ENCODE measurements at regions not wholly inside any gene's neighbourhood (a gene's known extent, or its start where the extent isn't known, plus 50 kb on each side); places are given as distances from the start of the nearest gene placed in this dataset.
"Not testable (repeated sequence)": the region's sequence is repeated elsewhere in the genome, so short reads cannot be mapped to it uniquely, and the experiment has no call there.

- DNase-seq = no peak
These were observed 55.3 kb upstream of the NRBF2 start for GRCh38 chr10:63077800-63078199.

GRCh38 chr10:63072951-63073350, 60.2 kb upstream of the NRBF2 start:
- no peak for DNase-seq

DNA sequence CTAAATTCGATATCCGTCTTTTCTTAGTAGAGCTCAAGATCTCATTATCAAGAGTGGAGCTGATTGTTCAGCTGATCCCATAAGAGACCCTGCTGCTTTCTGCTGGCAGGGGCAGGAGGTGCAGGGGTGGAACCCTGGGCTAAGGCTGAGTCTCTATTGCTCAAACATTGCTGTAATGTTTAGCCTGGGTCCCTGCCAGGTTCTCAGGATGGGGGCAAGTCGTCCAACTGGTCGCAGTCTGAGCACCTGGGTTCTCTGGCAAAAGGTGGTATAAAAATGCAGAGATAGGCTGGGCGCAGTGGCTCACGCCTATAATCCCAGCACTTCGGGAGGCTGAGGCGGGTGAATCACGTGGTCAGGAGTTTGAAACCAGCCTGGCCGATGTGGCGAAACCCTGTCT, 62.0 kb upstream of the NRBF2 start:
- DNase-seq = peak; percentile 7

- no peak for DNase-seq
These were observed 63.8 kb upstream of the NRBF2 start for GRCh38 chr10:63069318-63069717.

- DNase-seq = no peak
These were observed 64.9 kb upstream of the NRBF2 start for GRCh38 chr10:63068246-63068645.

GRCh38 chr10:63066606-63067005, 66.5 kb upstream of the NRBF2 start:
- DNase-seq = no peak

- no peak for DNase-seq
These were observed 68.4 kb upstream of the NRBF2 start for GRCh38 chr10:63064706-63065105.

- DNase-seq = no peak
These were observed 74.9 kb upstream of the NRBF2 start for GRCh38 chr10:63058236-63058635.

DNA sequence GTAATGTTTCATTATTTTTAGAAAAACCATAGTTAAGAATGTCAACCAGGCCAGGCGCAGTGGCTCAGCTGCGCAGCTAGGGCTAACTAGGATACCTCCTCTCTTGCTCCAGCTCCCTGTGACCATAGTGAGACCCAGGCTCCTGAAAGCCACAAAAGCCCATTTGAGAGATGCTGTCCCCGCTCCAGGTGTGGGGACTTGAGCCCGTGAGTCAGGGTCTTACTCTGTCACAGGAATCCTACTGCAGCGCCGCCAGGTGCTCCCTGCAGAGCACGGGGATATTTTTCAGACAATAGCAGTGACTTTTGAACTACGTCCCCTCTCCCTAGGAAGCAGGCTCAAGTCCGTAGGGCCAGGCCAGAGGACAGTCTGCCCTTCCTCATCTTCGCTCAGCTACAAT, 75.6 kb upstream of the NRBF2 start:
- DNase-seq = no peak

- no peak for DNase-seq
These were observed 77.4 kb upstream of the NRBF2 start for GRCh38 chr10:63055705-63056104.

DNA sequence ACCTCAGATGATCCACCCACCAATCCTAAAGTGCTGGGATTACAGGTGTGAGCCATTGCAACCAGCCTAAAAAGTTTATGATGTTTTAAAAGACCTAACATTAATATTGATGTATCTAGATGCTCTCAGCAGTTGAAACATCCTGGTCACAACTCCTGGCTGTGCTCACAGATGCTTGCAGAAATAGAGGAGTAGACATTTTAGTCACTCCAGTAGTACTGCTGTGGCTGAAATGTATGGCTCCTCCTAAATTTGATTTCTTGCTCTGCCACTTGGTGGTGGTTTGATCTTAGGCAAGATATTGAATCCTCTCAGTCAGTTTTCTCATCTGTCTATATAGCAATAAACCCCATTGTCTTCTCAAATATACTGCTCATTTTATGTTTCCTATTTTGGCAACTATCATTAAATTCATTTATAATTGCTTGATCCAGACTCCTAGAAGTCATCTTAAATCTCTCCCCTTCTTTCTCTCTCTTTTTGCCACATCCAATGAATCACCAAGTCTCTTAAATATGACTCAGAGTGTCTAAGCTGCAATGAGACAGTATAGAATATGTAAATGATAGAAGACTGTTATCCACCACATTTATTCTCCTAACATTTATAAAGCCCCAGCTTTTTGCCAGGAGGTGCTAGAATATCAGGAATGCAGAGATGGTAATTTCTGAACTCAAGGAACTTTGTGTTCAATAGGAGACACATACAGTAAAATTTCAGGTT, 78.1 kb upstream of the NRBF2 start:
- DNase-seq = no peak

- no peak for DNase-seq
These were observed 81.0 kb upstream of the NRBF2 start for GRCh38 chr10:63052083-63052482.

GRCh38 chr10:63042256-63042655, 90.9 kb upstream of the NRBF2 start:
- no peak for DNase-seq

DNA sequence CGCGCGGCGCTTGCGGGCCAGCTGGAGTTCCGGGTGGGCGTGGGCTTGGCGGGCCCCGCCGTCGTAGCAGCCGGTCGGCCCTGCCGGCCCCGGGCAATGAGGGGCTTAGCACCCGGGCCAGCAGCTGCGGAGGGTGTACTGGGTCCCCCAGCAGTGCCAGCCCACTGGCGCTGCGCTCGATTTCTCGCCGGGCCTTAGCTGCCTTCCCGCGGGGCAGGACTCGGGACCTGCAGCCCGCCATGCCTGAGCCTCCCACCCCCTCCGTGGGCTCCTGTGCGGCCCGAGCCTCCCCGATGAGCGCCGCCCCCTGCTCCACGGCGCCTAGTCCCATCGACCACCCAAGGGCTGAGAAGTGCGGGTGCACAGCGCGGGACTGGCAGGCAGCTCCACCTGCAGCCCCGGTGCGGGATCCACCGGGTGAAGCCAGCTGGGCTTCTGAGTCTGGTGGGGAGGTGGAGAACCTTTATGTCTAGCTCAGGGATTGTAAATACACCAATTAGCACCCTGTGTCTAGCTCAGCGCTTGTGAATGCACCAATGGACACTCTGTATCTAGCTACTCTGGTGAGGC, 99.4 kb upstream of the NRBF2 start:
- DNase-seq = not testable (repeated sequence)

GRCh38 chr10:63030536-63030935, 102.6 kb upstream of the NRBF2 start:
- DNase-seq = no peak

DNA sequence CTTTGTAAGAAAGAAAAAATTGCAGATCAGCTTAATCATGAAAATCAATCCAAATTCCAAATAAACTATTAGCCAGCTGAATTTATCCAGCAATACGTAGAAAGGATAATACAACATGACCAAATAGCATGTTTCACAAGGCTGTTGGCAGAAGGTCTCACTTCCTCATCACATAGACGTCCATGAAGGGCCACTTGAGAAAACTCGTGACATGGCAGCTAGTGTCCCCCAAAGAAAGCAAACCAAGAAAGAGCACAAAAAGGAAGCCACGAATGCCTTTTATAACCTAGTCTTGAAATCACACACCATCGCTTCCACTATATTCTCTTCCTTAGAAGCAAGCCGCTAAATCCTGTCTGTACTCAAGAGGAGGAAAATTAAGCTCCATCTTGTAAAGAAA, 105.6 kb upstream of the NRBF2 start:
- DNase-seq = no peak

- DNase-seq = no peak
These were observed 111.9 kb upstream of the NRBF2 start for GRCh38 chr10:63021225-63021624.

DNA sequence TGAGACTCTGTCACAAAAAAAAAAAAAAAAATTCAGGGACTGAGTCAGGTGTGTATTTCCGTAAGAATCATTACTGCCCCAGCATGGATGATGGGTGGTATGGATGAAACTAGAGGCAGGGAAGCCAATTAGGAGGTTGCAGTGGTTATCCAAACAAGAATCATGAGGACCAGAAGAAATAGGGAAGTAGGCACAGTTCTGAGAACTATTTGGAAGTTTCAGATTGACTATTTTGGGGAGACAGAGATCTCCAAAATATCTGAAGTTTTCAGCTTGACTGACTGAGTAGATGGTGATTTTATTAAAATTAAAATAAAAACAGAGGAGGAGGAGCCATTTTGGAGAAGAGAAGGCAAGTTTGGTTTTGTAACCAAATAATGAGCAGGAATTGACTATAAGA, 119.4 kb upstream of the NRBF2 start:
- no peak for DNase-seq

- DNase-seq = no peak
These were observed 120.5 kb upstream of the NRBF2 start for GRCh38 chr10:63012623-63013022.

DNA sequence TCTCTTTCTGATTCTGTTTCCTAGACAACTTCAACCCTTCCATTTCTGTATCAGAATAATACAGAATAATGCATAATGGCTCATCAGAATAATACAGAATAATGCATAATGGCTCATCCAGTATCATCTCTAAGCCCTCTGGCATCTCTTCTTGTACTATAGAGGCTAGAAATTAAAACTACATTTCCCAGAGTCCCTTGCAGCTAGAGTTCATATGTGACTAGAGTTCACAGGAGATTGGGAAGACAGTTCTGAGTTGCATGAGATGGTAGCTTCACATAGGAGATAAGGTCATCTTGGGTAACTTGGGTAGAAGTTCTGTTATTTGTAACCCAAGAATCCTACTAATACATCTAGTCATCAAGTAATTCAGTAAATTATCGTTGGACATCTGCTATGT, 122.9 kb upstream of the NRBF2 start:
- no peak for DNase-seq

DNA sequence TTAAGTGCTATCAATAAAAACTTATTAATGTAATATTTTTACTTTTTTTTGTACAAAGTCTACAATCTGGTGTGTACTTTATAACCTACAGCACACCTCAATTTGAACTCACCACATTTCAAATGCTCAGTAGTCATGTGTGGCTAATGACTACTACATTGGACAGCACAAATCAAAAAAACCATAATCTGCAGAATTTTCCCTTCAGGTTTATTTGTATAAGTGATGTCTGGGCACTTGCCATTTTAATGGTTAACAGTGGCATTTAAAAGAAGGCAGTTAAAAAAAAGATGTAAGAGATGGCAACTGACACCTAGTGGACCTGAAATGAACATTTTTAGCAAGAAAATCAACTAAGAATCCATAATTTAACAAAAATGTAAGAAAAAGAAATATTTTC, 124.6 kb upstream of the NRBF2 start:
- no peak for DNase-seq

GRCh38 chr10:63007112-63007511, 126.0 kb upstream of the NRBF2 start:
- DNase-seq = no peak

GRCh38 chr10:63005246-63005645, 127.9 kb upstream of the NRBF2 start:
- no peak for DNase-seq

DNA sequence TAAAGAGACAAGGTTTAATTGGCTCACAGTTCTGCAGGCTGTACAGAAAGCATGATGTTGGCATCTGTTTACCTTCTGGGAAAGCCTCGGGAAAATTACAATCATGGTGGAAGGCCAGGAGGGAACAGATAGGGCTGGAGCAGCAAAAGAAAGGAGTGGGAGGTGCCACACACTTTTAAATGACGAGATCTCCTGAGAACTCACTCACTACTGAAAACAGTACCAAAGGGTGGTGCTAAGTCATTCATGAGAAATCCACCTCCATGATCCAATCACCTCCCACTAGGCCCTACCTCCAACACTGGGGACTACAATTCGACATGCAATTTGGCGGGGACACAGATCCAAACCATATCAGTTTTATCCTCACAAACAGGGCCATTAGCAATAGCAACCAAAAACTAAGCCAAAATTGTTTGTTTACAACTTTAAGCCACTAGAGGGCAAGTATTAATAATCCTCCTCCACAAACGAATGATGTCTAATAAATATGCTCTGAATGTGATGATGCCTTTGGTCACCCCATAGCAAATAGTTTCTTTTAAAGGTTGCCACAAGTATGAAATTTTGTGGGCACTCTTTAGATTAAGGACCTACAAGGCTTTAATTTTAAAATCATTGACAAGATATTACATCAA, 129.2 kb upstream of the NRBF2 start:
- DNase-seq = peak; percentile 0

DNA sequence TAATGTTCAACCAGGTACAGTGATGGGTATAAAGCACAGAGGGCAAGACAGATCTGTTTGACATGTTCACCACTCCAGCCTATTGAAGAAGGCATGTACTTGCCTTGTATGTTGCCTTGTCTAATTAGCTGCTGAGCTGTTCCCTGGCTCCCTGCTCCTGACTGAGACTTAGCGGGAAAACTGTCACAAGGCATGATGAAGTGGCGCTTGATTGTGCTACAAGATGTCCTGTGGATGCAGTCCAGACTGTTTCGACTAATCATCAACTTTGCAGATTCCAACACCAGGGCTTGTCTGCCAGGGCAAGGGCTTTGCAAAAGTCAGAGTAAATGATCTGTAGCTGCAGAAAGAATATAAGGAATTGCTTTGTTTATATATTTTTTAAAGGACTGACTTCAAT, 136.2 kb upstream of the NRBF2 start:
- DNase-seq = no peak

Data from NCI-H2171 treated with DMSO at 0.1 percent for 48 hours (cell line).